Heart left ventricle (tissue), 16 donors: ENCODE measurements at regions not wholly inside any gene's neighbourhood (a gene's known extent, or its start where the extent isn't known, plus 50 kb on each side); places are given as distances from the start of the nearest gene placed in this dataset.
A peak's percentile ranks its signal among the peaks of the same experiment; 100 is the strongest.

ENCODE experiments used
- ATAC-seq, 4 donors: fragments of 200-7000 bp; cut with Tn5 transposase; one replicate each; pipeline ENCODE4 v1.9.1; 2020 to 2022; ENCODE audit warnings: moderate library complexity in 4 of 4, mild to moderate bottlenecking in 3 of 4, moderate number of reproducible peaks in 1 of 4
- DNase-seq, 5 donors: peaks; one replicate each; pipeline ENCODE4 v3.0.0-alpha.2; 2020
- H3K27ac ChIP-seq, 12 donors: fragments of 200-600 bp; sonication (generic) in 4 of 12; one replicate each; pipeline versions ENCODE4 v1.5.0 to v1.8.0; 2016 to 2022; ENCODE audit warnings: mild to moderate bottlenecking in 2 of 12
- H3K27me3 ChIP-seq, 9 donors: fragments of 200-600 bp; sonication (generic) in 2 of 9; one replicate each; pipeline versions ENCODE4 v1.5.1 to v1.8.0; 2016 to 2022; ENCODE audit warnings: mild to moderate bottlenecking in 3 of 9
- H3K36me3 ChIP-seq, 9 donors: fragments of 200-600 bp; sonication (generic) in 2 of 9; one replicate each; pipeline versions ENCODE4 v1.5.0 to v1.8.0; 2018 to 2022; ENCODE audit warnings: mild to moderate bottlenecking in 2 of 9
- H3K4me1 ChIP-seq, 12 donors: fragments of 200-600 bp; sonication (generic) in 4 of 12; one replicate each; pipeline versions ENCODE4 v1.5.0 to v1.8.0; 2016 to 2022; ENCODE audit warnings: mild to moderate bottlenecking in 3 of 12
- H3K4me3 ChIP-seq, 12 donors: fragments of 200-600 bp; sonication (generic) in 4 of 12; one replicate each; pipeline versions ENCODE4 v1.5.0 to v1.8.0; 2017 to 2022; ENCODE audit warnings: mild to moderate bottlenecking in 9 of 12, moderate library complexity in 4 of 12
- H3K9me3 ChIP-seq, 12 donors: fragments of 200-600 bp; sonication (generic) in 4 of 12; one replicate each; pipeline versions ENCODE4 v1.5.0 to v1.8.0; 2016 to 2022; ENCODE audit warnings: mild to moderate bottlenecking in 1 of 12
- CTCF ChIP-seq, 12 donors: fragments of 200-600 bp; sonication (generic) in 4 of 12; IDR thresholded peaks; one replicate each; pipeline versions ENCODE4 v1.5.0 to v1.8.0; 2018 to 2022; ENCODE audit warnings: antibody characterized with exemption in 12 of 12, mild to moderate bottlenecking in 5 of 12
- POLR2A ChIP-seq, 2 donors: fragments of 450-650 bp; IDR thresholded peaks; one replicate each; pipeline ENCODE4 v1.6.1; 2017; ENCODE audit warnings: antibody characterized with exemption in 2 of 2, mild to moderate bottlenecking in 2 of 2, moderate library complexity in 2 of 2
- whole genome bisulfite sequencing, 4 donors: extraction: QIAGEN DNeasy Blood & Tissue Kit in 2 of 4; methylation state at CpG; one replicate each; pipeline versions ENCODE4 v1.1.5 to v1.1.7; 2013 to 2018; 5-methylcytosine and 5-hydroxymethylcytosine counted together
- intact Hi-C, 10 donors: fragments of 100-400 bp; cut with DNase I; formaldehyde crosslinking; loops; one replicate each; pipeline versions ENCODE4 v1.11.1 to v1.14.2; 2022
- donor health status: ischemic (EF 13 %, LVEDD 7.1; RV severe dilation, severe dysfunction).
- donor health status: healthy with polysubstance abuse.
- donor health status: DM: no; HTN: yes; CAD: no.
- donor health status: DM: no; HTN: no; CAD: no.
- donor health status: ischemic (EF 25% LVEDD 6.9; RV normal size, moderate dysfunction).
- donor health status: ischemic (EF 25% LVEDD 5.7; RV mildly dilated, moderate dysfunction).
- donor health status: healthy.
- donor health status: DM: yes; HTN: yes; CAD: no.
- donor health status: ischemic (EF 35%, LVEDD 5.7; RV mildly dilated, moderate dysfunction).
- donor health status: nonischemic (EF 11% LVEDD 7.7; RV severe dilation, severe dysfunction).
- donor health status: DM: yes; HTN: yes; CAD: no.
- donor health status: PGD.
- donor health status: ischemic (EF 29% LVEDD 5.4; RV normal size, mild dysfunction).
- donor health status: nonischemic (EF 23%, LVEDD 6.1; RV moderate dilation, normal function).

- intact Hi-C loops: no loop called here
- no peaks in the 10 kb centered on the region for H3K4me1 ChIP-seq
- WGBS, 4 donors: 35 to 58% (median 48%) methylated on average over 3 of the region's 3 CpGs
- H3K27ac ChIP-seq: no peak overlapping the region
- no peaks in the 10 kb centered on the region for H3K27me3 ChIP-seq
- no peak overlapping the region for H3K4me3 ChIP-seq
- TF ChIP-seq CTCF (IDR thresholded peaks at IDR 0.05) (no peak), POLR2A (IDR thresholded peaks at IDR 0.05) (no peak)
- ATAC-seq: peak in 3 of 4 donors; percentile 24 to 50 (median 34)
- no peak for DNase-seq
- no peaks in the 10 kb centered on the region for H3K36me3 ChIP-seq
- no peaks in the 10 kb centered on the region for H3K9me3 ChIP-seq
Observed at GRCh38 chr16:59385959-59386358, 651.8 kb upstream of the GOT2 start.

DNA sequence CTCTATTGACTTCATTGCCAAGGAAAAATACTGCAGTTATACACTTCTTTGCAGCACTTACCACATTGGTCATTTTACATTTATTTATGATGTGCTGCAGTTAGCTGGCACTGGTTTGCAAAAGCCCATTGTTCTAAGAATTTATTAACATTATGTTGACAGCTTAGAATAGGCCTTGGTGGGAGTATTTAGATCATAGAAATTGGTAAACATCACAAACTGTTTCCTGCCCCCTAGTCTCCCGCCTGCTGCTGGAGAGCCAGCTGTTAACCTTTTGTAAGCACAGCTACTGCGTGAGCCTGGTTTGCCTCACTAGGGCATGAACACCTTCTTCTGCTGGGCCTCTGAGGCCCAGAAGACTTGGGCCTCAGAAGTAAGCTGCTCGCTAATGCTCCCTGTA lies 651.4 kb upstream of the GOT2 start:
- no peaks in the 10 kb centered on the region for H3K4me1 ChIP-seq
- no peak overlapping the region for H3K4me3 ChIP-seq
- ATAC-seq (no peak), DNase-seq (no peak)
- H3K27ac ChIP-seq: no peak overlapping the region
- intact Hi-C loops: no loop called here
- no peaks in the 10 kb centered on the region for H3K27me3 ChIP-seq
- H3K36me3 ChIP-seq: no peaks in the 10 kb centered on the region
- H3K9me3 ChIP-seq: no peaks in the 10 kb centered on the region
- TF ChIP-seq CTCF (IDR thresholded peaks at IDR 0.05): no peak
- TF ChIP-seq POLR2A (IDR thresholded peaks at IDR 0.05): no peak
- 63 to 82% (median 72%) methylated on average over 3 of the region's 3 CpGs for WGBS, 4 donors

DNA sequence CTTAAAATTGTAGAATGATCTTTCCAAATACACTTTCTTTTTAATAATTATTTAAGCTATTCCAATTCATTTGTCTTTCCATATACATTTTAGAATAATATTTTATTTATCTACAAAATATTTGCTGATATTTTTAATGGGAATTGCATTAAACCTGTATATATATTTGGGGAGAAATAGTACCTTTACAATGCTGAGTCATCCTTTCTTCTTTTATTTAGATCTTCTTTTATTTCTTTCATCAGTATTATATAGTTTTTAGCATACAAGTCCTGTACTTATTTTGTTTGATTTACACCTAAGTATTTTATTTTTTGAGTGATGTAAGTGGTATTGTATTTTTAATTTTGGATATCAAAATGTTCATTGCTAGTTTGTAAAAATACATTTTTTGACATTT lies 639.5 kb upstream of the GOT2 start:
- Histone ChIP-seq H3K27me3 (no peaks in the 10 kb centered on the region), H3K4me3 (no peak overlapping the region), H3K9me3 (no peaks in the 10 kb centered on the region), H3K27ac (no peak overlapping the region), H3K4me1 (no peaks in the 10 kb centered on the region), H3K36me3 (no peaks in the 10 kb centered on the region)
- intact Hi-C loops: no loop called here
- TF ChIP-seq POLR2A (IDR thresholded peaks at IDR 0.05) (no peak), CTCF (IDR thresholded peaks at IDR 0.05) (no peak)
- no peak for DNase-seq
- ATAC-seq: no peak

GRCh38 chr16:59370717-59371116 lies 636.6 kb upstream of the GOT2 start:
- TF ChIP-seq POLR2A (IDR thresholded peaks at IDR 0.05) (no peak), CTCF (IDR thresholded peaks at IDR 0.05) (no peak)
- no peaks in the 10 kb centered on the region for H3K27me3 ChIP-seq
- intact Hi-C loops: no loop called here
- WGBS, 4 donors: 75 to 80% (median 77%) methylated on average over 4 of the region's 4 CpGs
- H3K27ac ChIP-seq: no peak overlapping the region
- DNase-seq: no peak
- H3K4me1 ChIP-seq: no peaks in the 10 kb centered on the region
- ATAC-seq: no peak
- H3K9me3 ChIP-seq: no peaks in the 10 kb centered on the region
- no peak overlapping the region for H3K4me3 ChIP-seq
- no peaks in the 10 kb centered on the region for H3K36me3 ChIP-seq
